ENCODE measurements at regions not wholly inside any gene's neighbourhood (a gene's known extent, or its start where the extent isn't known, plus 50 kb on each side); places are given as distances from the start of the nearest gene placed in this dataset.
A peak's percentile ranks its signal among the peaks of the same experiment; 100 is the strongest.

- no peaks in the 10 kb centered on the region for H3K36me3 ChIP-seq (ENCODE audit: control insufficient read depth in 2 of 2, insufficient read depth in 1 of 2, low read length in 2 of 2)
- ChIA-PET CTCF (interaction anchor here (0.6 to 22.8 kb wide), 10 partner anchors 11 to 949 kb away, joined by 3 to 566 read pairs (median 4); no protein-coding TSS in a partner anchor), POLR2A (interaction anchor here (1.1 kb wide), 1 partner anchor 25 kb away, joined by 4 read pairs; no protein-coding TSS in a partner anchor)
- peaks cover 19% of the 10 kb centered on the region for H3K4me1 ChIP-seq (ENCODE audit: control insufficient read depth, insufficient read depth, low read length)
- H3K27ac ChIP-seq (ENCODE audit: extremely low read depth, low read depth, low read length): no peak overlapping the region
- H3K4me3 ChIP-seq (ENCODE audit: low read depth, low read length): no peak overlapping the region
- H3K9me3 ChIP-seq (ENCODE audit: control insufficient read depth, insufficient read depth, low read depth, low read length): no peaks in the 10 kb centered on the region
- no peak for TF ChIP-seq ZSCAN16 (tag by site-specific recombination; IDR thresholded peaks at IDR 0.05)
- TF ChIP-seq ZNF514 (tag by site-specific recombination; IDR thresholded peaks at IDR 0.05): no peak
Measured at GRCh38 chr19:28314756-28315155, 898.2 kb downstream of the UQCRFS1 start.

GRCh38 chr19:28314287-28314686 is 898.7 kb downstream of the UQCRFS1 start:
- Histone ChIP-seq H3K27ac (ENCODE audit: extremely low read depth, low read depth, low read length) (no peak overlapping the region), H3K36me3 (ENCODE audit: control insufficient read depth in 2 of 2, insufficient read depth in 1 of 2, low read length in 2 of 2) (no peaks in the 10 kb centered on the region), H3K9me3 (ENCODE audit: control insufficient read depth, insufficient read depth, low read depth, low read length) (no peaks in the 10 kb centered on the region), H3K4me1 (ENCODE audit: control insufficient read depth, insufficient read depth, low read length) (peaks cover 15% of the 10 kb centered on the region), H3K4me3 (ENCODE audit: low read depth, low read length) (no peak overlapping the region)
- no peak for TF ChIP-seq ZNF776 (tag by site-specific recombination; IDR thresholded peaks at IDR 0.05; ENCODE audit: borderline replicate concordance)
- TF ChIP-seq AEBP2 (tag by site-specific recombination; IDR thresholded peaks at IDR 0.05; ENCODE audit: borderline replicate concordance): no peak
- no peak for TF ChIP-seq MYNN (tag by site-specific recombination; IDR thresholded peaks at IDR 0.05; ENCODE audit: borderline replicate concordance)
- no peak for TF ChIP-seq ZNF600 (tag by site-specific recombination; IDR thresholded peaks at IDR 0.05)
- TF ChIP-seq ZNF48 (tag by site-specific recombination; IDR thresholded peaks at IDR 0.05): no peak
- TF ChIP-seq ZNF239 (tag by site-specific recombination; IDR thresholded peaks at IDR 0.05): no peak
- no peak for TF ChIP-seq ZNF670 (tag by site-specific recombination; IDR thresholded peaks at IDR 0.05; ENCODE audit: low read depth)
- TF ChIP-seq KLF10 (tag by site-specific recombination; IDR thresholded peaks at IDR 0.05): no peak
- no peak for TF ChIP-seq ZNF843 (tag by site-specific recombination; IDR thresholded peaks at IDR 0.05)
- no peak for TF ChIP-seq ZNF510 (tag by site-specific recombination; IDR thresholded peaks at IDR 0.05; ENCODE audit: insufficient replicate concordance)
- no peak for TF ChIP-seq BCL11A (tag by site-specific recombination; IDR thresholded peaks at IDR 0.05; ENCODE audit: low read depth)
- no peak for TF ChIP-seq ZNF24 (tag by site-specific recombination; IDR thresholded peaks at IDR 0.05)
- TF ChIP-seq OSR2 (tag by site-specific recombination; IDR thresholded peaks at IDR 0.05): no peak
- TF ChIP-seq IKZF3 (tag by site-specific recombination; IDR thresholded peaks at IDR 0.05): no peak
- POLR2A ChIA-PET: no interaction called here
- CTCF ChIA-PET: interaction anchor here (0.6 to 22.8 kb wide), 5 partner anchors 10 to 477 kb away, joined by 3 to 566 read pairs (median 9); no protein-coding TSS in a partner anchor

GRCh38 chr19:28313633-28314032 is 899.3 kb downstream of the UQCRFS1 start:
- H3K4me1 ChIP-seq (ENCODE audit: control insufficient read depth, insufficient read depth, low read length): peaks cover 10% of the 10 kb centered on the region
- H3K27ac ChIP-seq (ENCODE audit: extremely low read depth, low read depth, low read length): no peak overlapping the region
- no peak for TF ChIP-seq ZNF585B (tag by site-specific recombination; IDR thresholded peaks at IDR 0.05)
- TF ChIP-seq ZNF426 (tag by site-specific recombination; IDR thresholded peaks at IDR 0.05): no peak
- no peak for TF ChIP-seq ZNF416 (tag by site-specific recombination; IDR thresholded peaks at IDR 0.05)
- peak; percentile 48; the same call in 1 of the 2 replicates for TF ChIP-seq ZFHX2 (tag by site-specific recombination; conservative IDR thresholded peaks at IDR 0.05)
- TF ChIP-seq REST (tag by site-specific recombination; IDR thresholded peaks at IDR 0.05): no peak
- TF ChIP-seq ZNF169 (tag by site-specific recombination; IDR thresholded peaks at IDR 0.05): no peak
- ChIA-PET POLR2A (no interaction called here), CTCF (interaction anchor here (0.6 to 22.8 kb wide), 6 partner anchors 12 to 396 kb away, joined by 3 to 566 read pairs (median 6); no protein-coding TSS in a partner anchor)
- H3K36me3 ChIP-seq (ENCODE audit: control insufficient read depth in 2 of 2, insufficient read depth in 1 of 2, low read length in 2 of 2): no peaks in the 10 kb centered on the region
- no peaks in the 10 kb centered on the region for H3K9me3 ChIP-seq (ENCODE audit: control insufficient read depth, insufficient read depth, low read depth, low read length)
- no peak overlapping the region for H3K4me3 ChIP-seq (ENCODE audit: low read depth, low read length)
